Loucy (cell line): ENCODE measurements at regions not wholly inside any gene's neighbourhood (a gene's known extent, or its start where the extent isn't known, plus 50 kb on each side); places are given as distances from the start of the nearest gene placed in this dataset.

ENCODE experiments used
- H2AFZ ChIP-seq: fragments of 200-600 bp; sonication (generic); 2 replicates; pipeline ENCODE4 v1.6.0; 2016; ENCODE audit warnings: antibody characterized with exemption, mild to moderate bottlenecking, low read length, moderate library complexity
- H3F3A ChIP-seq: fragments of 200-600 bp; 2 replicates; pipeline ENCODE4 v1.6.0; 2016; ENCODE audit warnings: antibody characterized with exemption, low read depth, mild to moderate bottlenecking
- H3K27me3 ChIP-seq: fragments of 200-600 bp; sonication (generic); 2 replicates; pipeline ENCODE4 v1.6.1; 2014; ENCODE audit warnings: low read length, mild to moderate bottlenecking; ENCODE audit not compliant: insufficient read depth, poor library complexity, severe bottlenecking
- H3K36me3 ChIP-seq: fragments of 200-600 bp; sonication (generic); 2 replicates; pipeline ENCODE4 v1.6.1; 2016; ENCODE audit warnings: low read length; ENCODE audit not compliant: insufficient read depth
- H3K4me1 ChIP-seq: fragments of 200-600 bp; sonication (generic); 2 replicates; pipeline ENCODE4 v1.5.1; 2014; ENCODE audit warnings: low read length, mild to moderate bottlenecking; ENCODE audit not compliant: insufficient read depth, poor library complexity, severe bottlenecking
- H3K4me2 ChIP-seq: fragments of 200-600 bp; sonication (generic); 2 replicates; pipeline ENCODE4 v1.6.0; 2014; ENCODE audit warnings: antibody characterized with exemption, low read length, low read depth, mild to moderate bottlenecking; ENCODE audit not compliant: poor library complexity, severe bottlenecking
- H3K4me3 ChIP-seq: fragments of 200-600 bp; sonication (generic); 2 replicates; pipeline ENCODE4 v1.5.1; 2014; ENCODE audit warnings: low read length, mild to moderate bottlenecking, mixed read lengths; ENCODE audit not compliant: poor library complexity, severe bottlenecking
- H3K79me2 ChIP-seq: fragments of 200-600 bp; sonication (generic); 2 replicates; pipeline ENCODE4 v1.6.1; 2014; ENCODE audit warnings: low read length; ENCODE audit not compliant: insufficient read depth
- H3K9ac ChIP-seq: fragments of 200-600 bp; sonication (generic); 2 replicates; pipeline ENCODE4 v1.6.0; 2014; ENCODE audit warnings: mild to moderate bottlenecking, low read depth, low read length, moderate library complexity; ENCODE audit not compliant: poor library complexity, severe bottlenecking
- H3K9me2 ChIP-seq: fragments of 200-600 bp; sonication (generic); replicated peaks from 2 replicates; pipeline ENCODE4 v1.6.1; 2016; ENCODE audit warnings: low read depth, low read length, mixed read lengths
- H3K9me3 ChIP-seq: fragments of 200-600 bp; sonication (generic); 2 replicates; pipeline ENCODE4 v1.6.1; 2014; ENCODE audit warnings: mild to moderate bottlenecking, antibody characterized with exemption, low read length, low read depth; ENCODE audit not compliant: insufficient read depth
- H4K20me1 ChIP-seq: fragments of 200-600 bp; sonication (generic); 2 replicates; pipeline ENCODE4 v1.6.0; 2014; ENCODE audit warnings: antibody characterized with exemption, low read length, mild to moderate bottlenecking; ENCODE audit not compliant: insufficient read depth, poor library complexity, severe bottlenecking
- EZH2phosphoT487 ChIP-seq: fragments of 200-600 bp; IDR thresholded peaks from 2 replicates; pipeline ENCODE4 v1.6.1; 2018; ENCODE audit warnings: antibody characterized with exemption, mild to moderate bottlenecking, moderate library complexity, borderline replicate concordance
- TF ChIP-seq, protein P1 (sequence below): fragments of 200-600 bp; sonication (generic); conservative IDR thresholded peaks from 2 replicates; pipeline ENCODE4 v1.5.1; 2014; ENCODE audit warnings: mild to moderate bottlenecking, antibody characterized with exemption, low read length

DNA sequence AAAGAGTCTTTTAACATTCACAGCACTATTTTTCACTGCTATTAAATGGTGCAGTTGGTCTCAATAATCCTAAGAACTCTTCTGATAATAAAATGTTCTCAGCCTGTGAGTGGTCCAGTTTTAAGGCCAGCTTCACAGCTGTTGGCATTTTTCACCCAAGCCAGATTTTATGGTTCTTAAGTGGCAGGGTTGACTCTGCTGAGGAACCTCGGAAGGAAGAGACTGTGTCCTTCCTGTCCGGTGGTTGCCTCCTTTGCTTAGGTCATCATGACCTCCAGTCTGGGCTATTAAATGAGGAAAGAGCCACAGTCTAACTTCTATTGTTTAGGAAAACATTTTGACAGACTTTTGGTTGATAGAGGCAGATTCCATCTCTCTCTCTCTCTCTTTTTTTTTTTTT, 112.5 kb upstream of the SERBP1 start:
- no peak overlapping the region for H2AFZ ChIP-seq
- H3K4me2 ChIP-seq: no peak overlapping the region
- no peaks in the 10 kb centered on the region for H3K27me3 ChIP-seq
- H4K20me1 ChIP-seq: no peaks in the 10 kb centered on the region
- peaks cover 3% of the 10 kb centered on the region; the same call in 1 of the 2 replicates for H3F3A ChIP-seq
- H3K9me3 ChIP-seq: no peaks in the 10 kb centered on the region
- H3K4me3 ChIP-seq: no peak overlapping the region
- H3K9ac ChIP-seq: no peak overlapping the region
- no peak for TF ChIP-seq EZH2phosphoT487
- TF ChIP-seq, protein P1, sequence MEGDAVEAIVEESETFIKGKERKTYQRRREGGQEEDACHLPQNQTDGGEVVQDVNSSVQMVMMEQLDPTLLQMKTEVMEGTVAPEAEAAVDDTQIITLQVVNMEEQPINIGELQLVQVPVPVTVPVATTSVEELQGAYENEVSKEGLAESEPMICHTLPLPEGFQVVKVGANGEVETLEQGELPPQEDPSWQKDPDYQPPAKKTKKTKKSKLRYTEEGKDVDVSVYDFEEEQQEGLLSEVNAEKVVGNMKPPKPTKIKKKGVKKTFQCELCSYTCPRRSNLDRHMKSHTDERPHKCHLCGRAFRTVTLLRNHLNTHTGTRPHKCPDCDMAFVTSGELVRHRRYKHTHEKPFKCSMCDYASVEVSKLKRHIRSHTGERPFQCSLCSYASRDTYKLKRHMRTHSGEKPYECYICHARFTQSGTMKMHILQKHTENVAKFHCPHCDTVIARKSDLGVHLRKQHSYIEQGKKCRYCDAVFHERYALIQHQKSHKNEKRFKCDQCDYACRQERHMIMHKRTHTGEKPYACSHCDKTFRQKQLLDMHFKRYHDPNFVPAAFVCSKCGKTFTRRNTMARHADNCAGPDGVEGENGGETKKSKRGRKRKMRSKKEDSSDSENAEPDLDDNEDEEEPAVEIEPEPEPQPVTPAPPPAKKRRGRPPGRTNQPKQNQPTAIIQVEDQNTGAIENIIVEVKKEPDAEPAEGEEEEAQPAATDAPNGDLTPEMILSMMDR: no peak
- no peaks in the 10 kb centered on the region for H3K36me3 ChIP-seq
- no peaks in the 10 kb centered on the region for H3K4me1 ChIP-seq
- H3K9me2 ChIP-seq: no peaks in the 10 kb centered on the region
- no peaks in the 10 kb centered on the region for H3K79me2 ChIP-seq

DNA sequence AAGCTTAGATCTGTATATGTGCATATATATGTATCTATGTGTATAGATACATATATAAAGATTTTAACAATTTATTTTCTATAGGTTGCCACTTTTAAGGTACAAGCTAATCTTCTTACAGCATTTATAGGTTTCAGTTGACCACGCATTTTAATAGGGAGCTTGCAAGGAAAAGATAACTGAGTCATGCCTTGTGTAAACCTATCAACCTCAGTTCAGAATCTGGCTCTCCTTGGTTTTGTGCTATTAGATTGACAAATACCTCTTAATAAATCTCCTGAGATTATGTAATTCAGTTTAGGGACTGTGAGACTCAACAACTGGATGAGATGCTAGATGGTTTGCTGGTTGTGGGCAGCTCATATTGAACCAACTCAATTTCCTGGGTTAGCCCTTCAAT, 114.7 kb upstream of the SERBP1 start:
- H3K4me3 ChIP-seq: no peak overlapping the region
- no peaks in the 10 kb centered on the region for H3K79me2 ChIP-seq
- H3K36me3 ChIP-seq: no peaks in the 10 kb centered on the region
- H2AFZ ChIP-seq: no peak overlapping the region
- no peak overlapping the region for H3K4me2 ChIP-seq
- H3K27me3 ChIP-seq: no peaks in the 10 kb centered on the region
- H3K9ac ChIP-seq: no peak overlapping the region
- TF ChIP-seq EZH2phosphoT487: no peak
- TF ChIP-seq, protein P1: no peak
- no peaks in the 10 kb centered on the region for H3K9me2 ChIP-seq
- H3K9me3 ChIP-seq: no peaks in the 10 kb centered on the region
- H3K4me1 ChIP-seq: no peaks in the 10 kb centered on the region
- H3F3A ChIP-seq: peaks cover 3% of the 10 kb centered on the region; the same call in 1 of the 2 replicates
- H4K20me1 ChIP-seq: no peaks in the 10 kb centered on the region

DNA sequence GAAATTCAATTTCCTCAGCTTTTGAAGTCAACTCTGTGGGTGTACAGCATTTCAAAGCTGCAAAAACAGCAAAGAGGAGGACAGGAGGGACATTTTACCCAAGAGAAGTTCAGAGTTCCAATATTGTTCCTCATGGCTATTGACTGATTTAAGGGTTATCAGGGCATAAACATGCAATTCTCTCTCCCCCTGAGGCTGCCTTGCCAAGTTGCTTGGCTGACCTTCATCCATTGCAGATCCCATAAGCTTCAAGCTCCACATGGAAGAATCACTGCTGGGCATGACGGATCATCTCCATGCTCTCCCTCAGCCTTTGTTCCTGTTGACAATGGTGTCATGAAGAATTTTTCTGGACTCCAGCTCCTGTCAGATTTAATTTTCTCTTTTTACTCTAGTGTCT, 115.2 kb upstream of the SERBP1 start:
- Histone ChIP-seq H3K9ac (no peak overlapping the region), H3K9me2 (no peaks in the 10 kb centered on the region), H3K4me2 (no peak overlapping the region), H3F3A (peaks cover 3% of the 10 kb centered on the region; the same call in 1 of the 2 replicates), H3K79me2 (no peaks in the 10 kb centered on the region), H3K4me3 (no peak overlapping the region), H3K9me3 (no peaks in the 10 kb centered on the region), H3K4me1 (no peaks in the 10 kb centered on the region), H2AFZ (no peak overlapping the region), H3K36me3 (no peaks in the 10 kb centered on the region), H4K20me1 (no peaks in the 10 kb centered on the region), H3K27me3 (no peaks in the 10 kb centered on the region)
- TF ChIP-seq EZH2phosphoT487: no peak
- TF ChIP-seq, protein P1: no peak
